ENCODE measurements at regions not wholly inside any gene's neighbourhood (a gene's known extent, or its start where the extent isn't known, plus 50 kb on each side); places are given as distances from the start of the nearest gene placed in this dataset.

- TF ChIP-seq CTCF (IDR thresholded peaks at IDR 0.05; ENCODE audit: poor library complexity, severe bottlenecking), result no peak
- DNase-seq (ENCODE audit: low spot score), result no peak
- no peak for ATAC-seq (ENCODE audit: low read depth)
- no peaks in the 10 kb centered on the region for H3K4me1 ChIP-seq (ENCODE audit: insufficient read depth, poor library complexity, severe bottlenecking)
- peaks cover 11% of the 10 kb centered on the region for H3K27me3 ChIP-seq (ENCODE audit: insufficient read depth, poor library complexity, severe bottlenecking)
- H3K9me3 ChIP-seq (ENCODE audit: severe bottlenecking), result peaks cover 3% of the 10 kb centered on the region
- no peaks in the 10 kb centered on the region for H3K36me3 ChIP-seq (ENCODE audit: low read depth)
- H3K27ac ChIP-seq (ENCODE audit: poor library complexity, severe bottlenecking), result no peak overlapping the region
- no peak overlapping the region for H3K4me3 ChIP-seq (ENCODE audit: severe bottlenecking)
Observed at GRCh38 chr5:3261081-3261480, 334.6 kb upstream of the IRX1 start.

GRCh38 chr5:3258050-3258449 is 337.6 kb upstream of the IRX1 start:
- Histone ChIP-seq H3K4me1 (ENCODE audit: insufficient read depth, poor library complexity, severe bottlenecking) (no peaks in the 10 kb centered on the region), H3K4me3 (ENCODE audit: severe bottlenecking) (no peak overlapping the region), H3K9me3 (ENCODE audit: severe bottlenecking) (no peaks in the 10 kb centered on the region), H3K36me3 (ENCODE audit: low read depth) (no peaks in the 10 kb centered on the region), H3K27ac (ENCODE audit: poor library complexity, severe bottlenecking) (no peak overlapping the region), H3K27me3 (ENCODE audit: insufficient read depth, poor library complexity, severe bottlenecking) (peaks cover 11% of the 10 kb centered on the region)
- ATAC-seq (ENCODE audit: low read depth), result no peak
- no peak for DNase-seq (ENCODE audit: low spot score)
- no peak for TF ChIP-seq CTCF (IDR thresholded peaks at IDR 0.05; ENCODE audit: poor library complexity, severe bottlenecking)

- DNase-seq (ENCODE audit: low spot score) (no peak), ATAC-seq (ENCODE audit: low read depth) (no peak)
- Histone ChIP-seq H3K27me3 (ENCODE audit: insufficient read depth, poor library complexity, severe bottlenecking) (no peaks in the 10 kb centered on the region), H3K27ac (ENCODE audit: poor library complexity, severe bottlenecking) (no peak overlapping the region), H3K36me3 (ENCODE audit: low read depth) (no peaks in the 10 kb centered on the region), H3K9me3 (ENCODE audit: severe bottlenecking) (no peaks in the 10 kb centered on the region), H3K4me3 (ENCODE audit: severe bottlenecking) (no peak overlapping the region), H3K4me1 (ENCODE audit: insufficient read depth, poor library complexity, severe bottlenecking) (no peaks in the 10 kb centered on the region)
- no peak for TF ChIP-seq CTCF (IDR thresholded peaks at IDR 0.05; ENCODE audit: poor library complexity, severe bottlenecking)
Observed at GRCh38 chr5:3252235-3252634, 343.4 kb upstream of the IRX1 start.

GRCh38 chr5:3251784-3252183 is 343.8 kb upstream of the IRX1 start:
- no peak for TF ChIP-seq CTCF (IDR thresholded peaks at IDR 0.05; ENCODE audit: poor library complexity, severe bottlenecking)
- ATAC-seq (ENCODE audit: low read depth), result no peak
- Histone ChIP-seq H3K9me3 (ENCODE audit: severe bottlenecking) (no peaks in the 10 kb centered on the region), H3K27ac (ENCODE audit: poor library complexity, severe bottlenecking) (no peak overlapping the region), H3K27me3 (ENCODE audit: insufficient read depth, poor library complexity, severe bottlenecking) (no peaks in the 10 kb centered on the region), H3K36me3 (ENCODE audit: low read depth) (no peaks in the 10 kb centered on the region), H3K4me3 (ENCODE audit: severe bottlenecking) (no peak overlapping the region), H3K4me1 (ENCODE audit: insufficient read depth, poor library complexity, severe bottlenecking) (no peaks in the 10 kb centered on the region)
- no peak for DNase-seq (ENCODE audit: low spot score)

- ATAC-seq (ENCODE audit: low read depth), result no peak
- H3K4me1 ChIP-seq (ENCODE audit: insufficient read depth, poor library complexity, severe bottlenecking), result no peaks in the 10 kb centered on the region
Observed at GRCh38 chr5:3249401-3249800, 346.2 kb upstream of the IRX1 start.

More at GRCh38 chr5:3249401-3249800, 346.2 kb upstream of the IRX1 start:
- Histone ChIP-seq H3K27me3 (ENCODE audit: insufficient read depth, poor library complexity, severe bottlenecking) (no peaks in the 10 kb centered on the region), H3K27ac (ENCODE audit: poor library complexity, severe bottlenecking) (no peak overlapping the region), H3K9me3 (ENCODE audit: severe bottlenecking) (no peaks in the 10 kb centered on the region), H3K36me3 (ENCODE audit: low read depth) (no peaks in the 10 kb centered on the region), H3K4me3 (ENCODE audit: severe bottlenecking) (no peak overlapping the region)
- no peak for TF ChIP-seq CTCF (IDR thresholded peaks at IDR 0.05; ENCODE audit: poor library complexity, severe bottlenecking)
- DNase-seq (ENCODE audit: low spot score), result no peak

Measured in RWPE2 (cell line).